ENCODE measurements at regions not wholly inside any gene's neighbourhood (a gene's known extent, or its start where the extent isn't known, plus 50 kb on each side); places are given as distances from the start of the nearest gene placed in this dataset.

GRCh38 chr12:127923501-127923900 lies 343.5 kb upstream of the TMEM132C start:
- TF ChIP-seq CTCF (conservative IDR thresholded peaks at IDR 0.05) (no peak), ZFX (IDR thresholded peaks at IDR 0.05) (no peak)
